ENCODE measurements at regions not wholly inside any gene's neighbourhood (a gene's known extent, or its start where the extent isn't known, plus 50 kb on each side); places are given as distances from the start of the nearest gene placed in this dataset.

- no peak for TF ChIP-seq CTCF (conservative IDR thresholded peaks at IDR 0.05 in 1 of 2, IDR thresholded peaks at IDR 0.05 in 1 of 2; ENCODE audit: low read depth in 1 of 2, low read length in 2 of 2)
- TF ChIP-seq EZH2 (IDR thresholded peaks at IDR 0.05; ENCODE audit: low read length, missing control alignments) = no peak
These were observed 68.2 kb upstream of the INPP5A start for GRCh38 chr10:132469197-132469884.

All from fibroblast of lung (primary cell).